ENCODE measurements at regions not wholly inside any gene's neighbourhood (a gene's known extent, or its start where the extent isn't known, plus 50 kb on each side); places are given as distances from the start of the nearest gene placed in this dataset.

DNA sequence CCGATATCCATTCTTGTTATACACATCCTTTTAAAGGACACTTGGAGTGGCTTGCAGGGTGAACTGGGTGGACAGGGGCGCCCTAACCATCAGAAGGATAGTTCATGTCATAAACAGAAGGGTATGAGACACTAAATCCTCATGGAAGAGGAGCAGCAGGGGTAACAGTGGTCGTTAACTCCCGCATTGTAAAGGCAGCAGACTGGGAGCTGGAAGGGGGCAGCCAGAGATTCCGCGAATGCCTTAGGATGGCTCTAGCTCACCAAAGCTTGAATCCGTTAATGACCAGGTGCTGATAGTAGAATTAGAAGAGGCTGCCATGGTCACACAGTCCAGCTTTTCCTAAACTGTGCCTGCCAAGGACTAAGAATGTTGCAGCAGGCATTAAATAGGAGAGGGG is 85.2 kb upstream of the ANKRD34C start:
- no peak overlapping the region for H2AFZ ChIP-seq (ENCODE audit: low read depth, low read length, poor library complexity, severe bottlenecking)
- no peaks in the 10 kb centered on the region for H4K20me1 ChIP-seq (ENCODE audit: insufficient read depth)
- H3K27me3 ChIP-seq (ENCODE audit: insufficient read depth, low read length): peaks cover 52% of the 10 kb centered on the region
- ChIA-PET RAD21 (ENCODE audit: low non-redundant PET in 1 of 2, low total read pairs in 2 of 2, uncharacterized antibody in 2 of 2, unreplicated experiment in 2 of 2) (no interaction called here), POLR2A (no interaction called here), CTCF (interaction anchor here (1.4 kb wide), 1 partner anchor 13 kb away, joined by 5 read pairs; no protein-coding TSS in a partner anchor)
- no TSS peak for BruUV-seq (replicated peaks)
- no peak overlapping the region for H3K4me3 ChIP-seq (replicated peaks in 1 of 2; ENCODE audit: low read depth in 1 of 2, low read length in 2 of 2)
- H3K9me3 ChIP-seq (ENCODE audit: control insufficient read depth in 1 of 2, insufficient read depth in 1 of 2, low read depth in 1 of 2, low read length in 2 of 2): no peaks in the 10 kb centered on the region
- no peak overlapping the region for H3K4me2 ChIP-seq (ENCODE audit: low read length)
- no peaks in the 10 kb centered on the region for H3K36me3 ChIP-seq (ENCODE audit: control insufficient read depth in 1 of 2, insufficient read depth in 2 of 2, low read length in 2 of 2)
- H3K79me2 ChIP-seq (ENCODE audit: insufficient read depth, low read length): no peaks in the 10 kb centered on the region
- H3K9me2 ChIP-seq (ENCODE audit: insufficient read depth): no peaks in the 10 kb centered on the region
- TF ChIP-seq EGR1 (IDR thresholded peaks at IDR 0.05; ENCODE audit: low read depth): no peak
- TF ChIP-seq, protein P1, sequence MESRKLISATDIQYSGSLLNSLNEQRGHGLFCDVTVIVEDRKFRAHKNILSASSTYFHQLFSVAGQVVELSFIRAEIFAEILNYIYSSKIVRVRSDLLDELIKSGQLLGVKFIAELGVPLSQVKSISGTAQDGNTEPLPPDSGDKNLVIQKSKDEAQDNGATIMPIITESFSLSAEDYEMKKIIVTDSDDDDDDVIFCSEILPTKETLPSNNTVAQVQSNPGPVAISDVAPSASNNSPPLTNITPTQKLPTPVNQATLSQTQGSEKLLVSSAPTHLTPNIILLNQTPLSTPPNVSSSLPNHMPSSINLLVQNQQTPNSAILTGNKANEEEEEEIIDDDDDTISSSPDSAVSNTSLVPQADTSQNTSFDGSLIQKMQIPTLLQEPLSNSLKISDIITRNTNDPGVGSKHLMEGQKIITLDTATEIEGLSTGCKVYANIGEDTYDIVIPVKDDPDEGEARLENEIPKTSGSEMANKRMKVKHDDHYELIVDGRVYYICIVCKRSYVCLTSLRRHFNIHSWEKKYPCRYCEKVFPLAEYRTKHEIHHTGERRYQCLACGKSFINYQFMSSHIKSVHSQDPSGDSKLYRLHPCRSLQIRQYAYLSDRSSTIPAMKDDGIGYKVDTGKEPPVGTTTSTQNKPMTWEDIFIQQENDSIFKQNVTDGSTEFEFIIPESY (IDR thresholded peaks at IDR 0.05; ENCODE audit: extremely low read depth, insufficient replicate concordance, low read length): no peak
- no peak overlapping the region for H3K27ac ChIP-seq (ENCODE audit: low read depth, low read length)
- no peaks in the 10 kb centered on the region for H3K4me1 ChIP-seq (ENCODE audit: control insufficient read depth in 1 of 2, insufficient read depth in 2 of 2, low read length in 2 of 2)
- H3K9ac ChIP-seq (ENCODE audit: low read length): no peak overlapping the region
- intact Hi-C loops (cut with micrococcal nuclease): no loop called here
- DNase-seq (ENCODE audit: low read depth, low spot score) (no peak), ATAC-seq (no peak)

DNA sequence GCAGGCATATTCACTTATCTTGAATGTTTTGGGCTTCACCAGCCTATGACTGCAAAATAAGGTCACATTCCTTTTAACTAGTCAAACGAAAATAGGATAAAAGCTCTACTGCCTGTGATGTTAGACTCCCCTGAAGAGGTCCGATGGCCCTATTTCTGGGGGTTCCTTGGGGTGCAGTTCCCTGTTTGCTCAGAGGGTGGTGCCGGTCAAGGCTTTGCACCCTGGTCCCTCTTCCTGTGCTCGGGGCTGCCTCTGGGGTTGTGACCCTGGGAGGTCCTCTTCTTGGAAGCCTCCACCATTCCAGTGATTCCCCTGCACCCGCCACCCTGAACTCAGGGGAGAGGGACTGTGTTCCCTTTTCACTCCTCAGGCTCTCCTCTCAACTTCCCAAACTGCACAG is 86.7 kb upstream of the ANKRD34C start:
- Histone ChIP-seq H3K4me2 (ENCODE audit: low read length) (no peak overlapping the region), H3K9me3 (ENCODE audit: control insufficient read depth in 1 of 2, insufficient read depth in 1 of 2, low read depth in 1 of 2, low read length in 2 of 2) (no peaks in the 10 kb centered on the region), H3K27ac (ENCODE audit: low read depth, low read length) (no peak overlapping the region), H3K4me3 (replicated peaks in 1 of 2; ENCODE audit: low read depth in 1 of 2, low read length in 2 of 2) (no peak overlapping the region), H3K79me2 (ENCODE audit: insufficient read depth, low read length) (no peaks in the 10 kb centered on the region), H2AFZ (ENCODE audit: low read depth, low read length, poor library complexity, severe bottlenecking) (no peak overlapping the region), H3K27me3 (ENCODE audit: insufficient read depth, low read length) (peaks cover 37% of the 10 kb centered on the region; the same call in 1 of the 2 replicates), H4K20me1 (ENCODE audit: insufficient read depth) (no peaks in the 10 kb centered on the region), H3K4me1 (ENCODE audit: control insufficient read depth in 1 of 2, insufficient read depth in 2 of 2, low read length in 2 of 2) (no peaks in the 10 kb centered on the region), H3K36me3 (ENCODE audit: control insufficient read depth in 1 of 2, insufficient read depth in 2 of 2, low read length in 2 of 2) (no peaks in the 10 kb centered on the region), H3K9me2 (ENCODE audit: insufficient read depth) (no peaks in the 10 kb centered on the region), H3K9ac (ENCODE audit: low read length) (no peak overlapping the region)
- ChIA-PET POLR2A (no interaction called here), RAD21 (ENCODE audit: low non-redundant PET in 1 of 2, low total read pairs in 2 of 2, uncharacterized antibody in 2 of 2, unreplicated experiment in 2 of 2) (no interaction called here), CTCF (interaction anchor here (1.5 to 1.6 kb wide), 2 partner anchors 11 to 13 kb away, joined by 4 to 12 read pairs; no protein-coding TSS in a partner anchor)
- ATAC-seq (peak; percentile 52; the same call in 1 of the 2 replicates), DNase-seq (ENCODE audit: low read depth, low spot score) (no peak)
- BruUV-seq (replicated peaks): no TSS peak
- intact Hi-C loops (cut with micrococcal nuclease): no loop called here
- TF ChIP-seq RAD21 (IDR thresholded peaks at IDR 0.05; ENCODE audit: low read depth) (0 out of 2 replicates have a peak, but pooled peaks have one; percentile 2), EZH2 (IDR thresholded peaks at IDR 0.05) (no peak), EZH2phosphoT487 (IDR thresholded peaks at IDR 0.05; ENCODE audit: borderline replicate concordance) (no peak), SP1 (IDR thresholded peaks at IDR 0.05; ENCODE audit: low read depth) (no peak), POLR2AphosphoS5 (IDR thresholded peaks at IDR 0.05; ENCODE audit: low read depth, low read length) (no peak), ZNF274 (IDR thresholded peaks at IDR 0.05; ENCODE audit: low read depth, low read length) (no peak)
- TF ChIP-seq, protein P1 (IDR thresholded peaks at IDR 0.05; ENCODE audit: extremely low read depth, insufficient replicate concordance, low read length): no peak
- TF ChIP-seq, protein P2, sequence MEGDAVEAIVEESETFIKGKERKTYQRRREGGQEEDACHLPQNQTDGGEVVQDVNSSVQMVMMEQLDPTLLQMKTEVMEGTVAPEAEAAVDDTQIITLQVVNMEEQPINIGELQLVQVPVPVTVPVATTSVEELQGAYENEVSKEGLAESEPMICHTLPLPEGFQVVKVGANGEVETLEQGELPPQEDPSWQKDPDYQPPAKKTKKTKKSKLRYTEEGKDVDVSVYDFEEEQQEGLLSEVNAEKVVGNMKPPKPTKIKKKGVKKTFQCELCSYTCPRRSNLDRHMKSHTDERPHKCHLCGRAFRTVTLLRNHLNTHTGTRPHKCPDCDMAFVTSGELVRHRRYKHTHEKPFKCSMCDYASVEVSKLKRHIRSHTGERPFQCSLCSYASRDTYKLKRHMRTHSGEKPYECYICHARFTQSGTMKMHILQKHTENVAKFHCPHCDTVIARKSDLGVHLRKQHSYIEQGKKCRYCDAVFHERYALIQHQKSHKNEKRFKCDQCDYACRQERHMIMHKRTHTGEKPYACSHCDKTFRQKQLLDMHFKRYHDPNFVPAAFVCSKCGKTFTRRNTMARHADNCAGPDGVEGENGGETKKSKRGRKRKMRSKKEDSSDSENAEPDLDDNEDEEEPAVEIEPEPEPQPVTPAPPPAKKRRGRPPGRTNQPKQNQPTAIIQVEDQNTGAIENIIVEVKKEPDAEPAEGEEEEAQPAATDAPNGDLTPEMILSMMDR (IDR thresholded peaks at IDR 0.05 in 2 of 3, conservative IDR thresholded peaks at IDR 0.05 in 1 of 3; ENCODE audit: borderline replicate concordance in 1 of 3, insufficient read depth in 1 of 3, low read depth in 2 of 3, low read length in 2 of 3): peak in 2 of 3 experiments; percentile 35 to 37; a peak in 3 of 6 replicates
